OCI-LY1 (cell line): ENCODE measurements at regions not wholly inside any gene's neighbourhood (a gene's known extent, or its start where the extent isn't known, plus 50 kb on each side); places are given as distances from the start of the nearest gene placed in this dataset.

ENCODE experiments used
- H2AFZ ChIP-seq: fragments of 200-600 bp; sonication (generic), shearing (Covaris generic); 2 replicates; pipeline ENCODE4 v1.6.0; 2014; ENCODE audit warnings: antibody characterized with exemption, mild to moderate bottlenecking, low read length
- H3F3A ChIP-seq: fragments of 200-600 bp; sonication (generic), shearing (Covaris generic); 2 replicates; pipeline ENCODE4 v1.6.0; 2014; ENCODE audit warnings: mild to moderate bottlenecking, antibody characterized with exemption, low read length, moderate library complexity; ENCODE audit not compliant: insufficient read depth
- H3K27ac ChIP-seq: fragments of 200-600 bp; sonication (generic); 2 replicates; pipeline ENCODE4 v1.5.1; 2014; ENCODE audit warnings: low read length, mixed run types, mild to moderate bottlenecking, low read depth; ENCODE audit not compliant: poor library complexity, severe bottlenecking
- H3K27me3 ChIP-seq: fragments of 200-600 bp; sonication (generic); 2 replicates; pipeline ENCODE4 v1.6.0; 2014; ENCODE audit warnings: antibody characterized with exemption, mild to moderate bottlenecking, low read length, moderate library complexity; ENCODE audit not compliant: insufficient read depth
- H3K36me3 ChIP-seq: fragments of 200-600 bp; sonication (generic); 2 replicates; pipeline ENCODE4 v1.6.1; 2014; ENCODE audit warnings: mild to moderate bottlenecking, antibody characterized with exemption, low read length, moderate library complexity, mixed read lengths; ENCODE audit not compliant: insufficient read depth
- H3K4me1 ChIP-seq: fragments of 200-600 bp; sonication (generic); 2 replicates; pipeline ENCODE4 v1.5.1; 2014; ENCODE audit warnings: mild to moderate bottlenecking, low read length, moderate library complexity; ENCODE audit not compliant: insufficient read depth, severe bottlenecking
- H3K4me2 ChIP-seq: fragments of 200-600 bp; sonication (generic), shearing (Covaris generic); 2 replicates; pipeline ENCODE4 v1.6.1; 2014; ENCODE audit warnings: low read length
- H3K4me3 ChIP-seq: fragments of 200-600 bp; sonication (generic); 2 replicates; pipeline ENCODE4 v1.5.1; 2014; ENCODE audit warnings: low read length, low read depth, mild to moderate bottlenecking, mixed read lengths; ENCODE audit not compliant: poor library complexity, severe bottlenecking
- H3K79me2 ChIP-seq: fragments of 200-600 bp; shearing (Covaris generic); 2 replicates; pipeline ENCODE4 v1.6.1; 2016; ENCODE audit warnings: mixed run types, low read length, mixed read lengths; ENCODE audit not compliant: insufficient read depth
- H3K9ac ChIP-seq: fragments of 200-600 bp; sonication (generic), shearing (Covaris generic); 2 replicates; pipeline ENCODE4 v1.6.1; 2014; ENCODE audit warnings: mild to moderate bottlenecking, low read length, mixed read lengths
- H3K9me2 ChIP-seq: fragments of 200-600 bp; sonication (generic), shearing (Covaris generic); 2 replicates; pipeline ENCODE4 v1.6.1; 2014; ENCODE audit warnings: low read depth, mild to moderate bottlenecking, low read length, mixed read lengths
- H3K9me3 ChIP-seq: fragments of 200-600 bp; shearing (Covaris generic); 2 replicates; pipeline ENCODE4 v1.6.1; 2014; ENCODE audit warnings: low read length, mixed read lengths
- H4K20me1 ChIP-seq: fragments of 200-600 bp; sonication (generic), shearing (Covaris generic); 2 replicates; pipeline ENCODE4 v1.6.0; 2016; ENCODE audit warnings: mild to moderate bottlenecking, low read length; ENCODE audit not compliant: insufficient read depth
- CTCF ChIP-seq: fragments of 200-600 bp; sonication (generic), shearing (Covaris generic); IDR thresholded peaks from 2 replicates; pipeline ENCODE4 v1.5.1; 2017; ENCODE audit warnings: mild to moderate bottlenecking, antibody characterized with exemption, low read length, moderate library complexity, mixed read lengths
- EZH2 ChIP-seq: fragments of 200-600 bp; sonication (generic), shearing (Covaris generic); IDR thresholded peaks from 2 replicates; pipeline ENCODE4 v1.8.0; 2017; ENCODE audit warnings: borderline replicate concordance, mixed run types, mild to moderate bottlenecking, antibody characterized with exemption, low read length, moderate library complexity, mixed read lengths

GRCh38 chr2:102943251-102943650 lies 181.4 kb downstream of the TMEM182 start:
- Histone ChIP-seq H3K9me3 (no peaks in the 10 kb centered on the region), H4K20me1 (no peaks in the 10 kb centered on the region), H3K4me2 (no peak overlapping the region), H2AFZ (no peak overlapping the region), H3K9me2 (no peaks in the 10 kb centered on the region), H3K36me3 (no peaks in the 10 kb centered on the region), H3K4me1 (no peaks in the 10 kb centered on the region), H3K79me2 (no peaks in the 10 kb centered on the region), H3K27me3 (no peaks in the 10 kb centered on the region), H3K9ac (no peak overlapping the region), H3K4me3 (no peak overlapping the region), H3K27ac (no peak overlapping the region), H3F3A (no peaks in the 10 kb centered on the region)
- TF ChIP-seq CTCF: no peak
- no peak for TF ChIP-seq EZH2

- Histone ChIP-seq H2AFZ (no peak overlapping the region), H3F3A (no peaks in the 10 kb centered on the region), H4K20me1 (no peaks in the 10 kb centered on the region), H3K4me3 (no peak overlapping the region), H3K9ac (no peak overlapping the region), H3K27me3 (no peaks in the 10 kb centered on the region), H3K4me2 (no peak overlapping the region), H3K27ac (no peak overlapping the region), H3K36me3 (no peaks in the 10 kb centered on the region), H3K9me3 (no peaks in the 10 kb centered on the region), H3K79me2 (no peaks in the 10 kb centered on the region), H3K4me1 (no peaks in the 10 kb centered on the region), H3K9me2 (no peaks in the 10 kb centered on the region)
- TF ChIP-seq CTCF (no peak), EZH2 (no peak)
These were observed 188.6 kb downstream of the TMEM182 start for GRCh38 chr2:102950371-102950946.

- Histone ChIP-seq H2AFZ (no peak overlapping the region), H3K79me2 (no peaks in the 10 kb centered on the region), H3K27ac (no peak overlapping the region), H3K27me3 (no peaks in the 10 kb centered on the region), H4K20me1 (no peaks in the 10 kb centered on the region), H3K4me2 (no peak overlapping the region), H3K9ac (no peak overlapping the region), H3K4me1 (no peaks in the 10 kb centered on the region), H3K4me3 (no peak overlapping the region), H3K36me3 (no peaks in the 10 kb centered on the region), H3K9me2 (no peaks in the 10 kb centered on the region), H3K9me3 (no peaks in the 10 kb centered on the region), H3F3A (no peaks in the 10 kb centered on the region)
- TF ChIP-seq EZH2 (no peak), CTCF (no peak)
These were observed 189.4 kb downstream of the TMEM182 start for GRCh38 chr2:102951249-102951648.
